Skin epidermis (tissue), 12 donors: ENCODE measurements at regions not wholly inside any gene's neighbourhood (a gene's known extent, or its start where the extent isn't known, plus 50 kb on each side); places are given as distances from the start of the nearest gene placed in this dataset.
"Not testable (repeated sequence)": the region's sequence is repeated elsewhere in the genome, so short reads cannot be mapped to it uniquely, and the experiment has no call there.

Source experiments
- H3K27ac ChIP-seq, 21 experiments: fragments of 200-600 bp; sonication (generic) in 11 of 21; one replicate each; pipeline ENCODE4 v1.5.0; 2020; ENCODE audit warnings: mild to moderate bottlenecking in 3 of 21, inconsistent platforms in 2 of 21, moderate library complexity in 2 of 21
- H3K4me3 ChIP-seq, 7 experiments: fragments of 200-600 bp; sonication (generic) in 2 of 7; one replicate each; pipeline ENCODE4 v1.5.0; 2020; ENCODE audit warnings: inconsistent platforms in 2 of 7, mild to moderate bottlenecking in 2 of 7, moderate library complexity in 1 of 7

GRCh38 chr2:187610450-187610849 lies 56.2 kb upstream of the TFPI start:
- H3K4me3 ChIP-seq, H3K27ac ChIP-seq: not testable (repeated sequence)

DNA sequence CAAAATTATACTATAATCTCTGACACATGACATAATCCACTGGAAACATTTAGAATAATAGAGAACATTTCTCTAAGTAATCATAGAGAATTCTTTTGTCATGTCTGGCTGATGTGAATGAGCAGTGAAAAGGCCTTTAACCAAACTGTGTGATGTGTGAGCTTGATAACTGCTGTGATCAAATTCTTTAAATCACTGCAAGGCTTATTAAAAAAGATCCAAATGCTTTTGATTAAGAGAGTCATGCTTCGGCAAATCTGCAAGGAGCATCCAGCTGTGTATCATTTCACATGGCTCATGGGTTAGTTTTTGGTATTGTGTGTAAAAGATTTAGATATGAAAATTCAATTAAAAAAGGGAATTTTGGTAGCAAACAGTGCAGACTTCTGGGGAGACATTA lies 58.6 kb upstream of the TFPI start:
- no peak overlapping the region for H3K4me3 ChIP-seq
- H3K27ac ChIP-seq: no peak overlapping the region

DNA sequence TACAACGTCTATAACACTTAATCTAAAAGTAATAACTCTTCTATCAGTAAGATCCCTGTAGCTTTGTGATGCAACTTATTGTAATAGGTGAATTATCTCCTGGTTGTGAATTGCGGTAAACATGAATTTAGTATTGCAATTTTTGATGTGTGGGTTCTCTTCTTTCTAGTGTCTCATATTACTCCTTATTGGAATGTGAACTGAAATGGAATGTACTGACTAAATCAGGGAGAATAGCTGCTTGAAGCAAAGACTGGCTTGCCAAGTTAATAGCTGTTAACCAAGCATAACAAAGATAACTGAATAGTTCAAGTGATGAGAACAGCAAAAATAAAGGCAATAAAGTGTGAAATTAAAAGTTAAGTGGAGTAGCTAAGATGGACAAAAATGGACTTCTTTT lies 60.5 kb upstream of the TFPI start:
- H3K4me3 ChIP-seq: no peak overlapping the region
- no peak overlapping the region for H3K27ac ChIP-seq

- no peak overlapping the region for H3K4me3 ChIP-seq
- H3K27ac ChIP-seq: no peak overlapping the region
Measured at GRCh38 chr2:187615364-187615763, 61.1 kb upstream of the TFPI start.

GRCh38 chr2:187615902-187616301 lies 61.7 kb upstream of the TFPI start:
- H3K27ac ChIP-seq: no peak overlapping the region
- H3K4me3 ChIP-seq: no peak overlapping the region

DNA sequence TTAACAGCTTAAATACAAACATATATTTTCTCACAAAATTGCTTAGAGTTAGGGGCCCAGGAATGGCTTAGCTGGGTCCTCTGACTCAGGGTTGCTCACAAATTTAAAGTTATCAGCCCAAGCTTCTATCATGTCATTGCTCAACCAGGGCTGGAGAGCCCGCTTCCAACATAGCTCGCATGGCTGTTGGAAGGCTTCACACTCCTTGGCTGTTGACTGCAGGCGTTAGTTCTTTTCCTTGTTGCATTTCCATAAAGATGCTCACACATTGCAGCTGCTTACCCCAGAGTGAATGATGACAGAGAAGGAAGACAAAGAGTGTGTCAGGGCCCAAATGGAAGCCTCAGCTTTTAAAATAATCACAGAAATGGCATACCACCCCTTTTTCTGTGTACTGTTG lies 62.9 kb upstream of the TFPI start:
- Histone ChIP-seq H3K27ac (no peak overlapping the region), H3K4me3 (no peak overlapping the region)

DNA sequence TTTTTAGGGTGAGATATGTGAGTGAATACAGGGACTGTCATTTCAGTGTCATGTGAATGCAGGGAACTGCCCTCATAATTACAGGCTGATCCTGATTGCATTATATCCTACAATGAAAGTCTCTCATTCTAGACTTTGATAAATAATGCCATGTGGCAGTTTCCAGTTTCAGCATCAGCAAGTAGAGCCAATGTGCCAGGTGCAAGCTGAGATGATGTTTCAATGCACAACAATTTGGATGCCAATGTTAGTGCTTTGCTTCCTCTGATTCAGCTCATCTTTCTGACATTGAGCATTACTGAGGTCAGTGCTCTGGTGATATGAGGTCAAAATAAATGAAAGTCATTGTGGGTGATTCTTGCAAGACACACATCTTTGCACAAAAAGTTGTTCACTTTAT lies 63.7 kb upstream of the TFPI start:
- Histone ChIP-seq H3K4me3 (no peak overlapping the region), H3K27ac (no peak overlapping the region)

GRCh38 chr2:187618813-187619212 lies 64.6 kb upstream of the TFPI start:
- no peak overlapping the region for H3K27ac ChIP-seq
- no peak overlapping the region for H3K4me3 ChIP-seq

- Histone ChIP-seq H3K4me3 (no peak overlapping the region), H3K27ac (no peak overlapping the region)
Measured at GRCh38 chr2:187627153-187627552, 72.9 kb upstream of the TFPI start.

- H3K4me3 ChIP-seq, H3K27ac ChIP-seq: not testable (repeated sequence)
Measured at GRCh38 chr2:187636731-187637391, 82.6 kb upstream of the TFPI start.

GRCh38 chr2:187637392-187637740 lies 83.1 kb upstream of the TFPI start:
- H3K27ac ChIP-seq, H3K4me3 ChIP-seq: not testable (repeated sequence)

DNA sequence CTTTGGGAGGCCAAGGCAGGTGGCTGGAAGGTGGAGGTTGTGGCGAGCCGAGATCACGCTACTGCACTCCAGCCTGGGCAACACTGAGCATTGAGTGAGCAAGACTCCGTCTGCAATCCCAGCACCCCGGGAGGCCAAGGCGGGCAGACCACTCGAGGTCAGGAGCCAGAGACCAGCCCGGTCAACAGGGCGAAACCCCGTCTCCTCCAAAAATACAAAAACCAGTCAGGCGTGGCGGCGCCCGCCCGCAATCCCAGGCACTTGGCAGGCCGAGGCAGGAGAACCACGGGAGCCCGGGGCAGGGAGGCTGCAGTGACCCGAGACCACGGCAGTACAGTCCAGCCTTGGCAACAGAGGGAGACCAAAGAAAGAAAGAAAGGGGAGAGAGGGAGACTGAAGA lies 83.5 kb upstream of the TFPI start:
- not testable (repeated sequence) for H3K27ac ChIP-seq, H3K4me3 ChIP-seq

GRCh38 chr2:187638840-187639239 lies 84.6 kb upstream of the TFPI start:
- no peak overlapping the region for H3K4me3 ChIP-seq

DNA sequence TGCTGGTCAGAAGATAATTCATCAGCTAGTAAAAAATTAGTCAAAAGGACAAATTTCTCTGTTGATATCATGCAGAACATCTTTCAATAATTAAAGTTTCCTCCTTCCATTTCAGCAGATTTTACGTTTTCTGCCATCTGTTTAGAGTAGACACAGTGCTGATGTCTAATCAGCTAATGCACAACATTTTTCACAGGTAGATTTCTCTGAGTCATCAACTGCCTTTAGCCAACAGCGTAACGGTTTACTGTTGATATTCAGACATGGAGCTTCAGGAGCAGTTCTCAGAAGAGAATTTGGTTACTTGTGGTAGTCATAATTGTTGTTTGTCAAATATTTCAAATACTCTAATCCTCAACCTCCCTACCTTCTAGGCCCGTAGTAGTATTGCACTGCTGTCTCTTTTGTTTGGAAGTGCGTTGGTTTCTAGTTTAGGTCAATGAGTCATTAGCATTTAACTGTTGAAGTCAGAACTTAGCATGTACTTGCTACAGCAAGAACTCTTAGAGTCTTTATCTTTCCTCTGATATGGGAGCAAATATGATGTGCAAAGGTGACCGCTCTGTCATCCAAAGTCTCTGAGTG lies 86.8 kb upstream of the TFPI start:
- no peak overlapping the region for H3K27ac ChIP-seq
- no peak overlapping the region for H3K4me3 ChIP-seq

More at GRCh38 chr2:187638840-187639239, 84.6 kb upstream of the TFPI start:
- no peak overlapping the region for H3K27ac ChIP-seq

DNA sequence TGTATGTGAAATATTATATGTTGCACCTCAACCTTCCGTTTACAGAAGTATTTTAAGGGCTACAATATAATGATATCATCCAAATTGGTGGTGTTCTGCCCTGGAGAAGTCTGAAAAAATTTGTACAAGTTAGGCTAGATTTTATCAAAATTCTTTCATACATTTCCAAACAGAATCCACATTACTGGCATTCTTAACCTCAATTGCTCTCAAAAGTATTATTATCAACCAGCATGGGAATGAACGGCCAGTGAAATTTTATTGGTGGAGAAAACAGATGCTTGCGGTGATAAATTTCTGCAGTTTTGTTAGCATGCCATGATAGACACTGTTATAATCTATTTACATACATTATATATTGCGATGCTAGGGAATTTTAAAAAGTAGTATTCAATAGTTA lies 88.3 kb upstream of the TFPI start:
- H3K4me3 ChIP-seq: no peak overlapping the region

DNA sequence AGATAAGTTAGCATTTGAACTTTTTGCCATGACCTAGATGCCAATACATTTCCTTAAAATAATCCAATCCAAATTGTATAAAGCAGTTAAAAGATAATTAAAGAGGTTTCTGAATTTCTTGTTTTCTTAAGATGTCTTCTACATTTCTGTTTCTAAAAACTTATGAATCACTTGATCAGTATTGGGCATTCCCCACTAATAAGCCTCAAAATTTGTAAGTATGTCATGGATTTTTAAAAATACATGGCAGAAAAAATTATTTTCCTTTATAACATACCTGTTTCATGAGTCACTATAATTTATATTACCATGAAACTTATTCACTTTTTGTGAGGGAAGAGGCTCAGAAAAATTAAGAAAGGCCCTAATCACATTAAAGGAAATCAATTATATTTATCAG lies 90.3 kb upstream of the TFPI start:
- Histone ChIP-seq H3K4me3 (no peak overlapping the region), H3K27ac (no peak overlapping the region)

More for the DNA sequence above, 88.3 kb upstream of the TFPI start:
- no peak overlapping the region for H3K27ac ChIP-seq

DNA sequence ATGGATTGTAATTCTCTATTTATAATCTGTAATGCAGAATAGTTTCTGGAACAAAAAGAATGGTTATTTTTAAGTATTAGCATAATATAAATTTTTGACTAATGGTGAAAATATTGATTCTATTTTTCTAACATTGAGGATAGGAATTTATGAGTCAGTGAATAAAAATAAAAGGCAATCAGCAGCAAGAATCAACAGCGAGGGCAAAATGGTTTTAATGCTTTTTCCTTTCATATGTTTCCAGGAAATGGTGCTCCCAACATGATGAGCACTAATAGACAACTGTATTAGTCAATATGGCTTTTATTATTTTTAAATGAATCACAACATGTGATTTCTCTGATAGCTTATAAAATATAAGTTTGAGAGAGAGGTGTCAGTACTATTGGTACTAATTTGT lies 90.7 kb upstream of the TFPI start:
- no peak overlapping the region for H3K27ac ChIP-seq
- H3K4me3 ChIP-seq: no peak overlapping the region

DNA sequence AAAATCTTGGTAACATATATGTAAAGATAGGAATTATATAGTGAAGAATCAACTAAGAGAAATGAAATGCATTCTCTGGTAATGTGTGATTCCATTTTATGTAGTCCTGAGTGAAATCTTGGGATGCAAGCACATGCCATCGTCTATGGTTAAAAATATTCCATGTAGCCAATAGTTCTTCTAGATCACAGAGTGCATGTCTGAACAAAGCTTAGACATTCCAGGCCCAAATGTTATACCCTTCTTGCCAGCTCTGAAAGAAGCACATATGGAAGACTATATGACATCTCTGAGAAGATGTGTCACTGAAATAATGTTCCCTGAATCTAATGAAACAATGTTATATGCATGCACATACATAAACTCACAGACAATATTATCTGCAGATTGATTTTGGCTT lies 92.3 kb upstream of the TFPI start:
- Histone ChIP-seq H3K4me3 (no peak overlapping the region), H3K27ac (no peak overlapping the region)

GRCh38 chr2:187654535-187654934 lies 100.3 kb upstream of the TFPI start:
- Histone ChIP-seq H3K4me3 (no peak overlapping the region), H3K27ac (no peak overlapping the region)

GRCh38 chr2:187655001-187655400 lies 100.8 kb upstream of the TFPI start:
- Histone ChIP-seq H3K27ac (no peak overlapping the region), H3K4me3 (no peak overlapping the region)

DNA sequence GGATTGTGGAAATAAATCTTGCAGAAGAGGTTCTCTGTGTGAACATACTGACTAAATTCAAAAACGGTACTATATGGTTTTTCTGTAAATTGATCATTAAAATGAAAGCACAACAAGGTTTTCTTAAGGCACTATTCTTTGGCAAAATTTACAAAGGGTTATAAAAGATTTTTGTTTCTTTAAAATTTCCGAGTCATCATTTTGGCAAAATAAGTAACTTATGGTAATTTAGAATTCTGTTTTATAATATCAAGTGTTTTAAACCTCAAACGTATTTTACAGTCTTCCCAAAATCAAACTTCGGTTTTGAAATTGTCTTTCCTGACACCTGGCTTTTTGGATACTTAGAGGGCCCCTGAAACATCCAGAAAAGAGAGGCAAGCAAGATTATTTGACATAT lies 101.9 kb upstream of the TFPI start:
- H3K4me3 ChIP-seq: no peak overlapping the region
- H3K27ac ChIP-seq: no peak overlapping the region

DNA sequence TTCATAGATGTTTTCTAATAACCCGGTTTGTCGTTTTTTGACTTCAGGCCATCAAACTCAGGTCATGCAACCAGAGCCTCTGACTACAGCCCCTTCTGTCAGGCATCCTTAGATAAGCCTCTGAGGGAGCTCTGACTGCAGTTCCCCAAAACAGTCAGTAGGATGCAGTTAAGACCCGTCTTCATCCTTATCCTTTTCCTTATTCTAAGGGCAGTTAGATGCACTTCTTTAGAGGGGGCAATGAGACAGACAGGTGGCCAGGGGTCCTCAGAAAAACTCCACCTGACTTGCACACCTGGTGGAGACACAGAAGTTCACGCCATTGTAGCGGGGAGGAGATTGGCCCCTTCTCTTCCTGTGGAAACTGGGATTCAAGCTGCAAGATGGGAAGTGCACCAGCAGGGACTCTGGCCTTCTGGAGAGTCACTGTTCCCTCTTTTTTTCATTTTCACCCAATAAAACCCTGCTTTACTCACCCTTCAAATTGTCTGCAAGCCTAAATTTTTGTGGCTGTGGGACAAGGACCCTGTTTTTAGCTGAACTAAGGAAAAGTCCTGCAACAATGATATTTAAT lies 104.8 kb upstream of the TFPI start:
- Histone ChIP-seq H3K27ac (no peak overlapping the region), H3K4me3 (no peak overlapping the region)
